ENCODE measurements at regions not wholly inside any gene's neighbourhood (a gene's known extent, or its start where the extent isn't known, plus 50 kb on each side); places are given as distances from the start of the nearest gene placed in this dataset.

DNA sequence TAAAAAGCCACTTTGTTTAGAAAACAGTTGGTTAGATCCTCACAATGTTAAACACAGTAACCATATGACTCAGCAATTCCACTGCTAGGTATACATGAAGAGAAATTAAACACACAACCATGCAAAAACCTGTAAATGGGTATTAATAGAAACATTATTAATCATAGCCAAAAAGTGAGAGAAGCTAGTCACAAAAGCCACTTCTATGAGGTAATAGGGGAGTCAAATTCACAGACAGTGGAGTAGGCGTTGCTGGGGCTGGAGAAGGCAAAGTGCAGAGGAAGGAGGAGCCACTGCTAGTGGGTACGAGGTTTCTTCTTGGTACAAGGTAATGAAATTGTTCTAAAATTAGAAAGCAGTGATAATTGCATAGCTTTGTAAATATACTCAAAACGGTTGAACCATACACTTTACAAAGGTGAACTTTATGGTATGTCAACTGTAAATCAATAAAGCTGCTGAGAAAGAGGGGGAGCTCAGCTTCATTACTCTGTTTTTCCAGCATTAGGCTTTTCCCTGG is 364.4 kb downstream of the GADD45G start:
- Histone ChIP-seq H3K27me3 (no peaks in the 10 kb centered on the region), H3K4me1 (ENCODE audit: control insufficient read depth in 1 of 2, insufficient read depth in 1 of 2, low read depth in 1 of 2, low read length in 1 of 2) (peaks cover 4 to 8% of the 10 kb centered on the region in 2 experiments), H3K36me3 (no peaks in the 10 kb centered on the region), H3K4me3 (ENCODE audit: low read depth in 1 of 2, low read length in 1 of 2) (no peak overlapping the region), H3K27ac (no peak overlapping the region), H3K9me3 (no peaks in the 10 kb centered on the region)
- no peak for TF ChIP-seq CTCF (IDR thresholded peaks at IDR 0.05)

- TF ChIP-seq CTCF (IDR thresholded peaks at IDR 0.05), result no peak
- Histone ChIP-seq H3K4me1 (ENCODE audit: control insufficient read depth in 1 of 2, insufficient read depth in 1 of 2, low read depth in 1 of 2, low read length in 1 of 2) (no peaks in the 10 kb centered on the region), H3K4me3 (ENCODE audit: low read depth in 1 of 2, low read length in 1 of 2) (no peak overlapping the region), H3K27ac (no peak overlapping the region), H3K9me3 (no peaks in the 10 kb centered on the region), H3K36me3 (no peaks in the 10 kb centered on the region), H3K27me3 (no peaks in the 10 kb centered on the region)
Observed at GRCh38 chr9:89969881-89970639, 365.2 kb downstream of the GADD45G start.

- H3K9me3 ChIP-seq, result no peaks in the 10 kb centered on the region
- no peak overlapping the region for H3K4me3 ChIP-seq (ENCODE audit: low read depth in 1 of 2, low read length in 1 of 2)
- H3K36me3 ChIP-seq, result no peaks in the 10 kb centered on the region
- no peaks in the 10 kb centered on the region for H3K27me3 ChIP-seq
- no peak for TF ChIP-seq CTCF (IDR thresholded peaks at IDR 0.05)
- no peaks in the 10 kb centered on the region for H3K4me1 ChIP-seq (ENCODE audit: control insufficient read depth in 1 of 2, insufficient read depth in 1 of 2, low read depth in 1 of 2, low read length in 1 of 2)
- no peak overlapping the region for H3K27ac ChIP-seq
Observed at GRCh38 chr9:89970701-89971100, 365.9 kb downstream of the GADD45G start.

DNA sequence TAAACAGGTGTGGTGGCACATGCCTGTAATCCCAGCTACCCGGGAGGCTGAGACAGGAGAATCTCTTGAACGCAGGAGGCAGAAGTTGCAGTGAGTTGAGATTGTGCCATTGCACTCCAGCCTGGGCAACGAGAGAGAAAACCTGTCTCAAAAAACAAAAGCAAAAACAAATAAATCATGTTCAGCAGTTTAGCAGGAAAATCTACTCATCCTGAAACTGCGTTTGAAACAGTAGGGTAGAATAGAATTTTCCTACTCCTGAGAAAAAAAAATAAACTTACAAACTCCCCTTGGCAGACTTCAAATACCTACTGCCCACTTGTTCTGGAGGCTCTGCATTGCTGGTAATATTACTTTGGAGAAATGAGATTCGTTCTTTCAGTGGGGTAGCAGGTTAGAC is 367.7 kb downstream of the GADD45G start:
- no peak overlapping the region for H3K4me3 ChIP-seq (ENCODE audit: low read depth in 1 of 2, low read length in 1 of 2)
- H3K27me3 ChIP-seq, result no peaks in the 10 kb centered on the region
- H3K4me1 ChIP-seq (ENCODE audit: control insufficient read depth in 1 of 2, insufficient read depth in 1 of 2, low read depth in 1 of 2, low read length in 1 of 2), result no peaks in the 10 kb centered on the region
- H3K36me3 ChIP-seq, result no peaks in the 10 kb centered on the region
- no peaks in the 10 kb centered on the region for H3K9me3 ChIP-seq
- no peak for TF ChIP-seq CTCF (IDR thresholded peaks at IDR 0.05)
- no peak overlapping the region for H3K27ac ChIP-seq

GRCh38 chr9:89974582-89974981 is 369.8 kb downstream of the GADD45G start:
- Histone ChIP-seq H3K4me1 (ENCODE audit: control insufficient read depth in 1 of 2, insufficient read depth in 1 of 2, low read depth in 1 of 2, low read length in 1 of 2) (peaks cover 0 to 3% of the 10 kb centered on the region in 2 experiments), H3K27me3 (no peaks in the 10 kb centered on the region), H3K4me3 (ENCODE audit: low read depth in 1 of 2, low read length in 1 of 2) (no peak overlapping the region), H3K9me3 (no peaks in the 10 kb centered on the region), H3K36me3 (no peaks in the 10 kb centered on the region), H3K27ac (no peak overlapping the region)
- TF ChIP-seq CTCF (IDR thresholded peaks at IDR 0.05), result no peak

All from neutrophil (primary cell).